H1 (cell line): ENCODE measurements at regions not wholly inside any gene's neighbourhood (a gene's known extent, or its start where the extent isn't known, plus 50 kb on each side); places are given as distances from the start of the nearest gene placed in this dataset.

Source experiments
- ASH2L ChIP-seq: fragments of 200-600, 300-600 bp; sonication (generic); IDR thresholded peaks from one replicate; pipeline ENCODE4 v1.7.1; 2017; ENCODE audit warnings: low read length
- CBX8 ChIP-seq: fragments of 300-800, 300-1000 bp; sonication (generic); IDR thresholded peaks from 2 replicates; pipeline ENCODE4 v1.7.1; 2016; ENCODE audit warnings: low read depth, low read length, borderline replicate concordance
- KDM1A ChIP-seq: fragments of 200-600, 300-600 bp; sonication (generic); IDR thresholded peaks from 2 replicates; pipeline ENCODE4 v1.7.1; 2016; ENCODE audit warnings: mild to moderate bottlenecking, low read length, borderline replicate concordance
- SAP30 ChIP-seq: fragments of 300-600 bp; sonication (generic); IDR thresholded peaks from 2 replicates; pipeline ENCODE4 v1.7.1; 2012; ENCODE audit warnings: low read length, moderate library complexity, mild to moderate bottlenecking, inconsistent platforms; ENCODE audit not compliant: insufficient read depth, insufficient replicate concordance
- SIX5 ChIP-seq: IDR thresholded peaks from 2 replicates; pipeline ENCODE4 v1.6.1; 2011; ENCODE audit warnings: mild to moderate bottlenecking, low read depth, low read length
- SP4 ChIP-seq: IDR thresholded peaks from 2 replicates; pipeline ENCODE4 v1.6.1; 2012; ENCODE audit warnings: low read length, inconsistent platforms

GRCh38 chr3:1696669-1697275, 401.9 kb upstream of the CNTN4 start (continued):
- TF ChIP-seq SAP30 (no peak), CBX8 (no peak), ASH2L (no peak), SIX5 (no peak), KDM1A (no peak), SP4 (no peak)
